MM.1S (cell line): ENCODE measurements at regions not wholly inside any gene's neighbourhood (a gene's known extent, or its start where the extent isn't known, plus 50 kb on each side); places are given as distances from the start of the nearest gene placed in this dataset.

Experiments used
- DNase-seq: peaks from one replicate; pipeline ENCODE4 v3.0.0-alpha.2; 2015
- H2AFZ ChIP-seq: fragments of 300-600 bp; sonication (generic); 2 replicates; pipeline ENCODE4 v1.6.0; 2016; ENCODE audit warnings: antibody characterized with exemption, low read length
- H3F3A ChIP-seq: fragments of 300-600 bp; sonication (generic); 2 replicates; pipeline ENCODE4 v1.6.1; 2016; ENCODE audit warnings: mild to moderate bottlenecking, antibody characterized with exemption, low read length, moderate library complexity, mixed read lengths; ENCODE audit not compliant: insufficient read depth
- H3K27ac ChIP-seq: fragments of 300-600 bp; sonication (generic); 2 replicates; pipeline ENCODE4 v1.5.1; 2016; ENCODE audit warnings: mild to moderate bottlenecking, low read length
- H3K27me3 ChIP-seq: fragments of 300-600 bp; sonication (generic); replicated peaks from 2 replicates; pipeline ENCODE4 v1.6.0; 2016; ENCODE audit warnings: low read length; ENCODE audit not compliant: insufficient read depth
- H3K36me3 ChIP-seq: fragments of 300-600 bp; sonication (generic); replicated peaks from 2 replicates; pipeline ENCODE4 v1.6.1; 2016; ENCODE audit warnings: mild to moderate bottlenecking, low read length, mixed read lengths; ENCODE audit not compliant: insufficient read depth
- H3K4me1 ChIP-seq: fragments of 300-600 bp; sonication (generic); 2 replicates; pipeline ENCODE4 v1.6.1; 2016; ENCODE audit warnings: low read length, mixed read lengths
- H3K4me2 ChIP-seq: fragments of 300-600 bp; sonication (generic); 2 replicates; pipeline ENCODE4 v1.6.0; 2016; ENCODE audit warnings: low read depth, low read length
- H3K4me3 ChIP-seq: fragments of 300-600 bp; sonication (generic); 2 replicates; pipeline ENCODE4 v1.5.1; 2016; ENCODE audit warnings: low read length, mixed read lengths
- H3K79me2 ChIP-seq: fragments of 300-600 bp; sonication (generic); 2 replicates; pipeline ENCODE4 v1.6.1; 2016; ENCODE audit warnings: mixed run types, low read length, mixed read lengths
- H3K9ac ChIP-seq: fragments of 300-600 bp; sonication (generic); 2 replicates; pipeline ENCODE4 v1.6.1; 2016; ENCODE audit warnings: low read length, mixed read lengths
- H3K9me2 ChIP-seq: fragments of 300-600 bp; sonication (generic); replicated peaks from 2 replicates; pipeline ENCODE4 v1.6.1; 2016; ENCODE audit warnings: mild to moderate bottlenecking, low read length, mixed read lengths; ENCODE audit not compliant: insufficient read depth
- H3K9me3 ChIP-seq: fragments of 300-600 bp; sonication (generic); replicated peaks from 2 replicates; pipeline ENCODE4 v1.6.1; 2016; ENCODE audit warnings: mild to moderate bottlenecking, low read length, mixed read lengths; ENCODE audit not compliant: insufficient read depth
- H4K20me1 ChIP-seq: fragments of 300-600 bp; sonication (generic); 2 replicates; pipeline ENCODE4 v1.6.1; 2016; ENCODE audit warnings: mild to moderate bottlenecking, low read length, moderate library complexity, mixed read lengths; ENCODE audit not compliant: insufficient read depth
- CTCF ChIP-seq: fragments of 300-600 bp; sonication (generic); IDR thresholded peaks from 2 replicates; pipeline ENCODE4 v1.5.1; 2016; ENCODE audit warnings: antibody characterized with exemption, low read length, mixed read lengths
- EZH2 ChIP-seq: fragments of 300-600 bp; sonication (generic); optimal IDR thresholded peaks from 2 replicates; pipeline ENCODE3; 2017; ENCODE audit warnings: low read depth, mild to moderate bottlenecking, antibody characterized with exemption, low read length, mixed read lengths
- EZH2phosphoT487 ChIP-seq: fragments of 300-600 bp; sonication (generic); IDR thresholded peaks from 2 replicates; pipeline ENCODE4 v1.6.1; 2018; ENCODE audit warnings: antibody characterized with exemption, low read length

GRCh38 chr13:109416001-109416400 is 370.4 kb downstream of the IRS2 start:
- no peaks in the 10 kb centered on the region for H3F3A ChIP-seq
- H2AFZ ChIP-seq: no peak overlapping the region
- H3K4me1 ChIP-seq: no peaks in the 10 kb centered on the region
- TF ChIP-seq CTCF (no peak), EZH2 (no peak), EZH2phosphoT487 (no peak)
- H3K4me3 ChIP-seq: no peak overlapping the region
- H3K9me2 ChIP-seq: no peaks in the 10 kb centered on the region
- no peaks in the 10 kb centered on the region for H4K20me1 ChIP-seq
- no peaks in the 10 kb centered on the region for H3K9me3 ChIP-seq
- no peak for DNase-seq
- no peak overlapping the region for H3K9ac ChIP-seq
- no peak overlapping the region for H3K4me2 ChIP-seq
- no peaks in the 10 kb centered on the region for H3K79me2 ChIP-seq
- H3K27ac ChIP-seq: no peak overlapping the region
- H3K36me3 ChIP-seq: no peaks in the 10 kb centered on the region
- H3K27me3 ChIP-seq: no peaks in the 10 kb centered on the region

- TF ChIP-seq EZH2 (no peak), CTCF (no peak), EZH2phosphoT487 (no peak)
Measured at GRCh38 chr13:109415057-109415456, 371.3 kb downstream of the IRS2 start.

GRCh38 chr13:109412283-109412901 is 374.0 kb downstream of the IRS2 start:
- Histone ChIP-seq H2AFZ (no peak overlapping the region), H4K20me1 (no peaks in the 10 kb centered on the region), H3K4me3 (no peak overlapping the region), H3K4me1 (no peaks in the 10 kb centered on the region; the same call in 1 of the 2 replicates), H3K27me3 (no peaks in the 10 kb centered on the region), H3K9me3 (no peaks in the 10 kb centered on the region), H3K79me2 (no peaks in the 10 kb centered on the region), H3K9ac (no peak overlapping the region), H3K9me2 (no peaks in the 10 kb centered on the region), H3K4me2 (no peak overlapping the region), H3K27ac (no peak overlapping the region), H3K36me3 (no peaks in the 10 kb centered on the region), H3F3A (no peaks in the 10 kb centered on the region)
- no peak for DNase-seq
- no peak for TF ChIP-seq CTCF
- TF ChIP-seq EZH2: no peak
- no peak for TF ChIP-seq EZH2phosphoT487

More at GRCh38 chr13:109415057-109415456, 371.3 kb downstream of the IRS2 start:
- Histone ChIP-seq H3F3A (no peaks in the 10 kb centered on the region), H3K9ac (no peak overlapping the region), H3K27ac (no peak overlapping the region), H4K20me1 (no peaks in the 10 kb centered on the region), H3K4me1 (no peaks in the 10 kb centered on the region), H3K4me2 (no peak overlapping the region), H3K79me2 (no peaks in the 10 kb centered on the region), H3K9me2 (no peaks in the 10 kb centered on the region), H2AFZ (no peak overlapping the region), H3K4me3 (no peak overlapping the region), H3K27me3 (no peaks in the 10 kb centered on the region), H3K9me3 (no peaks in the 10 kb centered on the region), H3K36me3 (no peaks in the 10 kb centered on the region)
- no peak for DNase-seq
